Esophagus muscularis mucosa (tissue), 3 donors: ENCODE measurements at regions not wholly inside any gene's neighbourhood (a gene's known extent, or its start where the extent isn't known, plus 50 kb on each side); places are given as distances from the start of the nearest gene placed in this dataset.

Experiments
- CTCF ChIP-seq, 3 experiments: fragments of 200-600 bp in 2 of 3; fragments of 450-650 bp in 1 of 3; sonication (generic) in 2 of 3; IDR thresholded peaks; one replicate each; pipeline ENCODE4 v1.5.1; 2017 to 2019; ENCODE audit warnings: antibody characterized with exemption in 3 of 3, mild to moderate bottlenecking in 2 of 3, moderate library complexity in 1 of 3
- POLR2A ChIP-seq: fragments of 450-650 bp; IDR thresholded peaks from one replicate; pipeline ENCODE4 v1.6.1; 2017; ENCODE audit warnings: antibody characterized with exemption, moderate library complexity, mild to moderate bottlenecking, low read depth
- POLR2AphosphoS5 ChIP-seq, 2 donors: sonication (generic); formaldehyde crosslinking; IDR thresholded peaks; one replicate each; pipeline ENCODE4 v1.6.1; 2017; ENCODE audit warnings: antibody characterized with exemption in 2 of 2

DNA sequence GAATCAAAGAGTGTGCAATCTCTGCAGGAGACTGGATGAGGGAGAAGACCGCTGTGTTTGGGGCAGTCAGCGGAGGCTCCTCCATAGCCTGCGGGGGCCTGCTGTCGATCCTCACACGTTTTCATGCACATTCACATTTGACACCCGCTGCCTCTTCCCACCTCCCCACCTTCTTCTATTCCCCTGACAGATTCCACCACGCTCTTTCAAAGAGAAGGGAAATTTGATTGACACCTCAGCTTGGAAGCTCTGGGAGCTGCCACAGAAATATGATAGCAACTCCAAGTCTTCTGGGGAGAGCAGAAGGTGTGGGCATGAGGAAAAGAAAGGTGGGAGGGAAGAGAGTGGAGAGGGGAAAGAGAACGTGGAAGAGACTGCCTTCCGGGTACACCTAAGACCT is 87.5 kb downstream of the BOD1L2 start:
- TF ChIP-seq CTCF (IDR thresholded peaks at IDR 0.05), result no peak
- TF ChIP-seq POLR2A, result no peak
- no peak for TF ChIP-seq POLR2AphosphoS5 (IDR thresholded peaks at IDR 0.05)
